NCI-H446 (cell line): ENCODE measurements at regions not wholly inside any gene's neighbourhood (a gene's known extent, or its start where the extent isn't known, plus 50 kb on each side); places are given as distances from the start of the nearest gene placed in this dataset.

Experiments used
- DNase-seq, 2 experiments: peaks; one replicate each; lab custom pipeline; 2025; lab: John Stamatoyannopoulos, UW

GRCh38 chr9:107750741-107751566 is 261.4 kb upstream of the KLF4 start:
- DNase-seq: peak in 1 of 2 experiments; percentile 60

- no peak for DNase-seq
Observed at GRCh38 chr9:107749787-107750444, 260.3 kb upstream of the KLF4 start.

GRCh38 chr9:107744873-107745272 is 255.3 kb upstream of the KLF4 start:
- no peak for DNase-seq

- no peak for DNase-seq
Observed at GRCh38 chr9:107742531-107743309, 253.2 kb upstream of the KLF4 start.

- DNase-seq: no peak
Observed at GRCh38 chr9:107740088-107740980, 250.8 kb upstream of the KLF4 start.

- no peak for DNase-seq
Observed at GRCh38 chr9:107739601-107740082, 250.1 kb upstream of the KLF4 start.

- no peak for DNase-seq
Observed at GRCh38 chr9:107738789-107739188, 249.2 kb upstream of the KLF4 start.

- no peak for DNase-seq
Observed at GRCh38 chr9:107737987-107738743, 248.6 kb upstream of the KLF4 start.

- DNase-seq: no peak
Observed at GRCh38 chr9:107737610-107737986, 248.0 kb upstream of the KLF4 start.

- DNase-seq: no peak
Observed at GRCh38 chr9:107735821-107736220, 246.3 kb upstream of the KLF4 start.

- no peak for DNase-seq
Observed at GRCh38 chr9:107734256-107735013, 244.9 kb upstream of the KLF4 start.

- DNase-seq: no peak
Observed at GRCh38 chr9:107733523-107733894, 243.9 kb upstream of the KLF4 start.

GRCh38 chr9:107732781-107733522 is 243.4 kb upstream of the KLF4 start:
- DNase-seq: peak in 1 of 2 experiments; percentile 31

GRCh38 chr9:107731115-107731762 is 241.7 kb upstream of the KLF4 start:
- no peak for DNase-seq

- DNase-seq: no peak
Observed at GRCh38 chr9:107730666-107731065, 241.1 kb upstream of the KLF4 start.

- no peak for DNase-seq
Observed at GRCh38 chr9:107727086-107727780, 237.7 kb upstream of the KLF4 start.

- DNase-seq: no peak
Observed at GRCh38 chr9:107723015-107723414, 233.4 kb upstream of the KLF4 start.

GRCh38 chr9:107721705-107722245 is 232.2 kb upstream of the KLF4 start:
- DNase-seq: no peak
